Limb (tissue), 2 donors: ENCODE measurements at regions not wholly inside any gene's neighbourhood (a gene's known extent, or its start where the extent isn't known, plus 50 kb on each side); places are given as distances from the start of the nearest gene placed in this dataset.

ENCODE experiments used
- DNase-seq, 2 donors: peaks; one replicate each; pipeline ENCODE4 v3.0.0-alpha.2; 2016; ENCODE audit errors: extremely low spot score in 2 of 2

DNA sequence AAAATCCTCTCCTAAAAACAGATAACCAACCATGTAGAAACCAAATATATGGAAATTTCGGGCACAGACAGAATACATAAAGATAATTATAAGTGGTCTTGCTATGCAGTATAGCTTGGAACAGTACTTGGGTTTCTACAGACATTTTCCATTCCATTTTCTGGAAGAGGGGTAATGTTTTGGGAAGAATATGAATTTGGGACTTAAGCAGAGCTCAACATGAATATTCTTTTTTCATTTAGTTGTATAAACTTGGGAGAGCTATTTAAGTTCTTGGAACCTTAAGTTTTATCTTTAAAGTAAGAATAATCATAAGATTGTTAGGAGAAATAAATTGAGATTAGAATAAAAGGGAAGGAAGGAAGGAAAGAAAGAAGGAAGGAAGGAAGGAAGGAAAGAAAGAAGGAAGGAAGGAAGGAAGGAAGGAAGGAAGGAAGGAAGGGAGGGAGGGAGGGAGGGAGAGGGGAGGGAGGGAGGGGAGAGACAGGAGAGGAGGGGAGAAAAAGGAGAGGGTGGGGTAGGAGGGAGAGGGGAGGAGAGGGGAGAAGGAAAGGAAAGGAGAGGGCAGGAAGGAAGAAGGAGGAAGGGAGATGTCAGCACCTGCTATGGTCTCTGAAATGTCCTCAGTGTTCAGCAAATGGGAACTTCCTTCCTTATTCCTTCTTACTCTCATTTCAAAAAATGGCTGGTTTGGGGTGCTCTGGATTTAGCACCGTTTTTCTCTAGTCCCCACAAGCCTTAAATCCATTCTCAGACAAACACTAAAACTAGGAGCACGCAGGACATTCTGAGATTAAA, 248.3 kb downstream of the LY86 start:
- no peak for DNase-seq

GRCh38 chr6:6837541-6838080, 249.1 kb downstream of the LY86 start:
- DNase-seq, result no peak

- no peak for DNase-seq
Measured at GRCh38 chr6:6840831-6841291, 252.3 kb downstream of the LY86 start.

DNA sequence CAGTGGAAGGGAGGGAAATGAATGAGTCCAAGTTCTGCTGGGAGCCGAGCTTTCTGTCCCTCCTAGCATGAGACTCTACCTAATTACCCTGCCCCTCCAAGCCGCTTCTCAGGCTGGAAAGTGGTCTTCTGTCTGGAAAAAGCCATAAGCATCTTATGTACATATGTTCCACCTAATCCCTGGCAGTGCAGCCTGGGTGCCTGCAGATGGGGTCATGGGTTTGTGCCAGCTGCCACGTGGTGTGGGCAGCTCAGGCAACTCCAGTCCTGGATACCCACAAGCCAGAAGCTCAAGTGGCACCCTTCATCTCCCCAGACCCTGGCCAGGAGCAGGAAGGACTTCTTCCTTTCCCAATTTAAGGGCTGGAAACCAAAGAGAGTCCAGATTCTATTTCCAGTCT, 253.1 kb downstream of the LY86 start:
- no peak for DNase-seq

- DNase-seq, result no peak
Measured at GRCh38 chr6:6842291-6842690, 253.8 kb downstream of the LY86 start.

- no peak for DNase-seq
Measured at GRCh38 chr6:6843057-6843627, 254.6 kb downstream of the LY86 start.

- no peak for DNase-seq
Measured at GRCh38 chr6:6843777-6844176, 255.3 kb downstream of the LY86 start.

DNA sequence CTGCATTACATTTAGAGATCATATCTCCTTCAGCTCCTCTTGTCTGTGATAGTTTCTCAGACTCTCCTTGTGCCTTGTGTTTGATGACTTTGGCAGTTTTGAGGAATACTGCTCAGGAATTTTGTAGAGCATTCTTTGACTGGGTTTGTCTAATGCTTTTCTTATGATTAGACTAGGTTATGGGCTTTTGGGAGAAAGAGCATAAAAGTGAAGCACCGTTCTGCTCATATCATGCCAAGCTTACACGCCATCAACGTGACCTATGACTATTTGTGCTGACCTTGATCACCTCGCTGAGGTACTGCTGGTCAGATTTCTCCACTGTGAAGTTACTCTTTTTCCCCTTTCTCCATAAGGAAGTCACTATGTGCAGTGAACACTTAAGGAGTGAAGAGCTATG, 256.0 kb downstream of the LY86 start:
- no peak for DNase-seq

DNA sequence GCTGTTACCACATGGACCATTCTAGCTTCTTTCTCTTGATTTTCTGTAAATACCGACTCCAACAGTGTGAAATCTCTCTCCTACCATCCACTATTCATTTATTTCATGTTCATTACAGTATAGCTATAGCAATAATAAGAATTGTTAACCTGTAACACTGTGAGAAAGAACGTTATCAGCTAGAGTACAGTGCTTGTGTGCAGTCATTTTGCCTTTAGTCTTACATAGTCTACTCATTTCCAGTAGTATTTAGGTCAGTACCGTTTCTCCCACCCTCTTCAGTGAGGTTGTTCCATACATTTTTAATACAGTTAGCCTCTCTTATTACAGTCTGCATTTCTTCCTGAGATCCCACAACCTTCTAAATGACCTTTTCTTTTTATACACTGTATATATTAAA, 257.1 kb downstream of the LY86 start:
- no peak for DNase-seq

DNA sequence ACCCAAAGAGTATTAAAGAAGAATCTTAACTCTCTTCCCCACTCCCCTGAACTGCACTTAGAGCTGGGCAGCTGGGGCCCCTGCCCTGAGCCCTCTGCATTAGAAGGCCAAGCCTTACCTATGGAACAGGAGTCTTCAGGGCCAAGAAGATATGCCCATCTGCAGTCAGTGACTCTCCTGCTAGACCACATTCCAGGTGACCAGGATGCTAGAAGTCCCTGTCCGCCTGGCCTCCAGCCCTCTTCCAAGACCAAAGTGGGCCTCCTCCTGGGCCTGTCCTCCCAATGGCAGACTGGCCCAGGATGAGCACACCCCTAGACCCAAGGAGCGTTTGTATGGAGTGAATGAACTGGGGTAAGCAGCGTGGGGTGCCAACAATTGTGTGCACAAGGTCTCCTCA, 259.1 kb downstream of the LY86 start:
- DNase-seq, result no peak

DNA sequence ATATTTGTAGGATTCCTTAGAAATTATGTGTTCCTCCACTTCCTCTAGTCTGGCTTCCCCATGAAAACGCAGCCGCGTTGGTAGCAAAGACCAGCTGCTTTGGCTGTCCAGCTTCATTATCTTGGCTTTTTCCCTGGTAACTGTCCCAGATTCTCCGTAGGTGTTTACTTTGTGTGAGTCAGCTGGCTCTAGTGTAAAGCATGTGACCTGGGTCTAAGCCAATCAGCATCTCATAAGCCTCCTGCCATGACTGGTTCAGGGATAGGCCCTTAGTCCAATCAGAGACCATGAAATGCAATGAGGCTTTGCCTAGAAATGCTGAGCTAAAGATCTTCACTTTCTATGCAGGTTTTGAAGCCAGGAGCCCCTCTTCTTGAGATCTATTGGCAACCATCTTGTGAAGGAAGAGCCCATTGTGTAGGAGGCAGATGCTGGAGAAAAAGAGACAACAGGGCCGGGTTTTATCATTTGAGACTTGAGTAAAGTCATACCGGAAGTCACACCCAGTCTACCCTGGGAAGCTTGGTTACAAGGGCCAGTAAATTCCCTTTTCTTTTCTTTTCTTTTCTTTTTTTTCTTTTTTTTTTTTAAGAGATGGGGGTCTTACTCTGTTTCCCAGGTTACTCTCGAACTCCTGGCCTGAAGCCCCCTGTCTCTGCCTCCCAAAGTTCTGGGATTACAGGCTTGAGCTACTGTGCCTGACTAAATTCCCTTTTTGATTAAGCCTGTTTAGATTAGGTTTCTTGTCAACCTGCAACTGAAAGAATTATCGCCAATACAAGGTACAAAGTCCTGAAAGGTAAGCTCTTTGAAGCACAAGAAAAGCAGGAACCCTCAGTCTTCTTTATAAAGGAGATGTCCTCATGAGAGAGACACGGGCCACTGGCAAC, 256.5 kb upstream of the RREB1 start:
- no peak for DNase-seq

DNA sequence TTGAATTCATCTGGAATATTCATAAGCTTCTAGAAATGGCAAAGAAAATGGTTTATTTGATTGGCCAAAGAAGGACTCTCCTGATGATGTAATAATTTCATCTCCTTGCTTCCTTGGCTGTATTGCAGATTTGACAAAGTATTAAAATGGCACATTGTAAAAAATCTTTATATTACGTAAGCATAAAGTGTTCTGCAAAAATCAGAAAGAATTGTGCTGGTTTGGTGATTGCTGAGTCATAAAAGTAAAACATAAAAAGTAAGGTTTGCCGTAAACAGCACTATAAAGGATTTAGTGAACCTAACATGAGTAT, 255.9 kb upstream of the RREB1 start:
- DNase-seq, result no peak

GRCh38 chr6:6856538-6857523, 250.9 kb upstream of the RREB1 start:
- DNase-seq, result peak in 1 of 2 donors; percentile 34

DNA sequence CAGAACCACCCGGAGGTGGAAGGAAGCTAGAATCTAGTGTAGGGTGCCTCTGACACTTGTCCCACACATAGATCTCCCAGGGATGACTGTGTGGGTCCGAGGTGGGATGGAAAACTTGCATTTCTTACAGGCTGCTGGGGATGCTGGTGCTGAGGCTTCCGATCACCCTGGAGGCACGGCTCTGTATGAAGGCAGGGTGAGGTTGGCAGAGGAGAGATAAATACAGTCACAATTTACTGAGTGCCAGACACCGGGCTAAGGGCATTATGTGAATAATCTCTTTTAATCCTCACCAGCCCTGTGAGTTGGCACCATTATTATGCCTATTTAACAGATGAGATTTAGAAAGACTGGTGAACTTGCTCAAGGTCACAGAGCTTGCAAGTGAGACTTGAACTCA, 250.2 kb upstream of the RREB1 start:
- DNase-seq, result no peak

DNA sequence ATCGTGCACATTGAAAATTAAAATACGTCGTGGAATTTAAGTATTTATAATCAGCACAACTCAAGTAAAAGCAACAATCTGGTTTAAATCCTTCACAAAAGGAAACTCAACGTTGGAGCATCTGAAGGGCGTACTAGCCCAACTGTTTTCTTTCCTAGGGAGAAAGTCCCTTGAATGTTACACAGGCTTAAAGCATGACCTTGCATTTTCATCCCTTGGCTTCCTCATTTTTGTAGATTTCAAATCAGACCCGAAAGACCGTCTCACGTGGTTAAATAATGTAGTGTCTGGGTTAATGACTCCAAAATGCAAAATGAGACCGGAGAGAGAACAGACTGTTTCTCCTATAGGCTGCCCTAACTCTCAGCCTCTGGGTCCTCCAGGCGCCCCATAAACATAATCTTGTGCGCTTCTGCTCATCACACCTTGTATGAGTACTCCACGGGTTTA, 249.2 kb upstream of the RREB1 start:
- DNase-seq, result no peak

DNA sequence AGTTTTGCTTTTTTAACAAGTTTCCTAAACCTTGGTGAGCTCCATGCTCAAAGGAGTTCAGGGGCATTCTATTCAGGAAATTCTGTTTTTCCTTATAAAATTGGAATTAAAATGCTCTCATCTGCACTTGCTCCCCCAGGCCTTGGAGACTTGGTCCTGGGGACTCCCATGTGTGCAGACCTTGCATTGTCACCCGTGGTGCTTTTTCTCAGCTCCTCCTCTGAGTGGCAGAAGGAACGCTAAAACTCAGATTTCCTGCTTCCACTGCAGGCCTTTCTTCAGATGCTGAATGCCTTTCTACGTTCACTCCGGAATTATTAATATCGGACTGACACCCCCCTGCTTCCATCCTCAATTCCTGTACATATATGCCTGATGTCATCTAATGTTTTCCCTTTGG, 248.7 kb upstream of the RREB1 start:
- DNase-seq, result no peak

GRCh38 chr6:6859722-6860121, 248.0 kb upstream of the RREB1 start:
- no peak for DNase-seq

DNA sequence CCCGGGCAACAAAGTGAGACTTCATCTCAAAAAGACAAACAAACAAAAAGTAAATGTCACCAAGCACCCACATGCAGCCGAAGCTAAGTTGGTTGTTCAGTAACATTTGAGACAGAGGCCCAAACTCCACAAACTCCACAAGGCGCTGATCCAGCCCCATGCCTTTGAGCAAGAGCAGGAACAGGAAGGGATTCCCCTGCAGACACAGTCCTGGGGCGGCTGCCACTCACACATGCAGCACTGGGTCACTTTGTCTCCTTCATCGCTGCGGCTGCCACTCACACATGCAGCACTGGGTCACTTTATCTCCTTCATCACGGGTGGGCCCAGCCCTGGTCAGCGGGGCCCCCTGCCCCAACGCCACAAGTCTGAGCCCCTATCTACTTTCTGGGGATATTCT, 246.9 kb upstream of the RREB1 start:
- DNase-seq, result no peak

DNA sequence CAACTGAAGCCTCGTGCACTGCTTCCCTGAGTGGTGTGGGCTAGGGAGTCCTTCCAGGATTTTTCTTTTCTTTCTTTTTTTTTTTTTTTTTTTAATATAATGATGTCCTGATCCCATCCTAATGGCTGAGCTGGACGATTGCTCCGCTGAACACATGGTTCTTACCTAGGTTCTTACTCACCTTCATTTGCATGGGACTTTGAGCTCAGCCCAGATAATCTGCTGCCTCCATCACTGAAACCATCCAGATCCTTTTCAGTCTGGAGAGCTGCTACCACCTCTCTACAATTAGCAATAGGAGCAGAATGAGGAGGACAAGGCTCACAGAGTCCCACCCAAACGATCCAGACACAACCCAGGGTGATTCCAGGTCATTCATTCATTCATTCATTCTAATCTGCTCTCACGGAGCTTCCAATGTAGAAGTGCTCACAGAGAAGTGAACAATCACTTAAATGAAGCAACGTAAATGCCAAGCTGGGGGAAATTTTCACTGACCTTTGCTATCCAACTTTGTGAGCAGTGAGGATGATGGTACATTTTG, 246.3 kb upstream of the RREB1 start:
- DNase-seq, result no peak

DNA sequence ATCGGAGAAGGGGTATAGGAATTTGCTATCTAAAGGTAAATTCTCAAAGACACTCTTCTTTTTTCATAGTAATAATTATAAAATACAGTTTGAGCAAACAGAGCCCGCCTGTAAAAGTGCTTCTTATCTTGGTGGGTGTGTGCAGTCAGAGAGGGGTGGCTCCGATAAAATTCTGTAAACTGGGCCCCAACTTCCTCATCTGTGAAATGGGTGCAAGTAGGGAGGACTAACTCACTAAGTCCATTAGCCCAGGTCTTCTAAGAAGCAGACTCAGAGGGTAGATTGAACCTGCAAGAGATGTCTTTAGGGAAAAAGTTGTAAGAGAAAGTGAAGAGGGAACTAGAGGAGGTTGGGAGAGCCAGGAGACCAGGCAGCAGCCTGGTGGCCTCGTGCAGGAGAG, 245.8 kb upstream of the RREB1 start:
- DNase-seq, result no peak
